Memory B cell (primary cell): ENCODE measurements at regions not wholly inside any gene's neighbourhood (a gene's known extent, or its start where the extent isn't known, plus 50 kb on each side); places are given as distances from the start of the nearest gene placed in this dataset.

ENCODE experiments used
- ATAC-seq: fragments of 150-1000 bp; cut with Tn5 transposase; 2 replicates; pipeline ENCODE4 v1.10.0; 2021; ENCODE audit warnings: low read depth, mild to moderate bottlenecking, moderate library complexity
- DNase-seq, 2 donors: peaks; one replicate each; pipeline ENCODE4 v3.0.0; 2022; ENCODE audit warnings: low spot score in 2 of 2
- H3K27ac Mint-ChIP-seq: one replicate; pipeline ENCODE4 v1.8.0; 2022; ENCODE audit warnings: mild to moderate bottlenecking, moderate library complexity, mixed read lengths
- H3K27me3 Mint-ChIP-seq: one replicate; pipeline ENCODE4 v1.8.0; 2022; ENCODE audit warnings: mixed read lengths
- H3K36me3 Mint-ChIP-seq: one replicate; pipeline ENCODE4 v1.8.0; 2022; ENCODE audit warnings: mild to moderate bottlenecking, mixed read lengths
- H3K4me1 Mint-ChIP-seq: one replicate; pipeline ENCODE4 v1.8.0; 2022; ENCODE audit warnings: mixed read lengths
- H3K4me3 Mint-ChIP-seq: one replicate; pipeline ENCODE4 v1.8.0; 2022; ENCODE audit warnings: mild to moderate bottlenecking, moderate library complexity, mixed read lengths
- H3K9me3 Mint-ChIP-seq: one replicate; pipeline ENCODE4 v1.8.0; 2022; ENCODE audit warnings: mixed read lengths

GRCh38 chr18:76566987-76567386, 71.9 kb upstream of the ZNF516 start:
- H3K36me3 Mint-ChIP-seq: no peaks in the 10 kb centered on the region
- H3K27me3 Mint-ChIP-seq: peaks cover 9% of the 10 kb centered on the region
- DNase-seq (no peak), ATAC-seq (no peak)
- no peak overlapping the region for H3K27ac Mint-ChIP-seq
- no peaks in the 10 kb centered on the region for H3K9me3 Mint-ChIP-seq
- H3K4me3 Mint-ChIP-seq: no peak overlapping the region
- H3K4me1 Mint-ChIP-seq: peaks cover 2% of the 10 kb centered on the region

- ATAC-seq: no peak
- no peak overlapping the region for H3K27ac Mint-ChIP-seq
- peaks cover 13% of the 10 kb centered on the region for H3K27me3 Mint-ChIP-seq
- H3K4me3 Mint-ChIP-seq: no peak overlapping the region
- no peaks in the 10 kb centered on the region for H3K36me3 Mint-ChIP-seq
- peaks cover 2% of the 10 kb centered on the region for H3K4me1 Mint-ChIP-seq
- no peak for DNase-seq
- no peaks in the 10 kb centered on the region for H3K9me3 Mint-ChIP-seq
These were observed 70.5 kb upstream of the ZNF516 start for GRCh38 chr18:76565238-76566173.

GRCh38 chr18:76564655-76565237, 69.7 kb upstream of the ZNF516 start:
- H3K4me1 Mint-ChIP-seq: peaks cover 2% of the 10 kb centered on the region
- ATAC-seq (no peak), DNase-seq (no peak)
- H3K4me3 Mint-ChIP-seq: no peak overlapping the region
- no peak overlapping the region for H3K27ac Mint-ChIP-seq
- H3K27me3 Mint-ChIP-seq: peaks cover 15% of the 10 kb centered on the region
- no peaks in the 10 kb centered on the region for H3K36me3 Mint-ChIP-seq
- H3K9me3 Mint-ChIP-seq: no peaks in the 10 kb centered on the region

- ATAC-seq: no peak
- DNase-seq: no peak
- H3K27ac Mint-ChIP-seq: no peak overlapping the region
- H3K27me3 Mint-ChIP-seq: peaks cover 17% of the 10 kb centered on the region
- peaks cover 2% of the 10 kb centered on the region for H3K4me1 Mint-ChIP-seq
- no peaks in the 10 kb centered on the region for H3K9me3 Mint-ChIP-seq
- H3K4me3 Mint-ChIP-seq: no peak overlapping the region
- no peaks in the 10 kb centered on the region for H3K36me3 Mint-ChIP-seq
These were observed 69.1 kb upstream of the ZNF516 start for GRCh38 chr18:76564117-76564516.

- H3K4me3 Mint-ChIP-seq: no peak overlapping the region
- peaks cover 15% of the 10 kb centered on the region for H3K27me3 Mint-ChIP-seq
- H3K36me3 Mint-ChIP-seq: no peaks in the 10 kb centered on the region
- peaks cover 2% of the 10 kb centered on the region for H3K4me1 Mint-ChIP-seq
- no peak for ATAC-seq
- no peak for DNase-seq
- H3K27ac Mint-ChIP-seq: no peak overlapping the region
- no peaks in the 10 kb centered on the region for H3K9me3 Mint-ChIP-seq
These were observed 67.5 kb upstream of the ZNF516 start for GRCh38 chr18:76562286-76563122.

- no peak for ATAC-seq
These were observed 64.0 kb upstream of the ZNF516 start for GRCh38 chr18:76558881-76559667.

GRCh38 chr18:76557026-76557575, 62.1 kb upstream of the ZNF516 start:
- no peak overlapping the region for H3K4me3 Mint-ChIP-seq

More at GRCh38 chr18:76558881-76559667, 64.0 kb upstream of the ZNF516 start:
- H3K4me1 Mint-ChIP-seq: no peaks in the 10 kb centered on the region
- H3K36me3 Mint-ChIP-seq: no peaks in the 10 kb centered on the region
- peaks cover 2% of the 10 kb centered on the region for H3K9me3 Mint-ChIP-seq
- no peak for DNase-seq
- peaks cover 8% of the 10 kb centered on the region for H3K27me3 Mint-ChIP-seq
- no peak overlapping the region for H3K4me3 Mint-ChIP-seq
- H3K27ac Mint-ChIP-seq: no peak overlapping the region

GRCh38 chr18:76554547-76555222, 59.6 kb upstream of the ZNF516 start:
- H3K36me3 Mint-ChIP-seq: no peaks in the 10 kb centered on the region

More at GRCh38 chr18:76557026-76557575, 62.1 kb upstream of the ZNF516 start:
- H3K27me3 Mint-ChIP-seq: peaks cover 8% of the 10 kb centered on the region
- peaks cover 2% of the 10 kb centered on the region for H3K9me3 Mint-ChIP-seq
- DNase-seq: no peak
- no peaks in the 10 kb centered on the region for H3K36me3 Mint-ChIP-seq
- ATAC-seq: no peak
- no peak overlapping the region for H3K27ac Mint-ChIP-seq
- no peaks in the 10 kb centered on the region for H3K4me1 Mint-ChIP-seq

GRCh38 chr18:76553715-76554546, 58.9 kb upstream of the ZNF516 start:
- Mint-ChIP-seq H3K4me3 (no peak overlapping the region), H3K4me1 (no peaks in the 10 kb centered on the region), H3K36me3 (no peaks in the 10 kb centered on the region), H3K27me3 (peaks cover 5% of the 10 kb centered on the region), H3K9me3 (peaks cover 5% of the 10 kb centered on the region), H3K27ac (no peak overlapping the region)
- ATAC-seq (no peak), DNase-seq (no peak)

More at GRCh38 chr18:76554547-76555222, 59.6 kb upstream of the ZNF516 start:
- no peak overlapping the region for H3K27ac Mint-ChIP-seq
- no peak for ATAC-seq
- peaks cover 2% of the 10 kb centered on the region for H3K9me3 Mint-ChIP-seq
- DNase-seq: no peak
- peaks cover 4% of the 10 kb centered on the region for H3K27me3 Mint-ChIP-seq
- no peaks in the 10 kb centered on the region for H3K4me1 Mint-ChIP-seq
- H3K4me3 Mint-ChIP-seq: no peak overlapping the region

GRCh38 chr18:76548541-76548940, 53.5 kb upstream of the ZNF516 start:
- no peak overlapping the region for H3K27ac Mint-ChIP-seq
- DNase-seq: no peak
- no peak for ATAC-seq

GRCh38 chr18:76547296-76547695, 52.3 kb upstream of the ZNF516 start:
- H3K36me3 Mint-ChIP-seq: no peaks in the 10 kb centered on the region
- no peak for DNase-seq
- no peak overlapping the region for H3K27ac Mint-ChIP-seq
- no peaks in the 10 kb centered on the region for H3K4me1 Mint-ChIP-seq
- H3K4me3 Mint-ChIP-seq: no peak overlapping the region
- no peak for ATAC-seq
- H3K9me3 Mint-ChIP-seq: peaks cover 3% of the 10 kb centered on the region
- H3K27me3 Mint-ChIP-seq: peaks cover 5% of the 10 kb centered on the region

More at GRCh38 chr18:76548541-76548940, 53.5 kb upstream of the ZNF516 start:
- Mint-ChIP-seq H3K4me1 (no peaks in the 10 kb centered on the region), H3K4me3 (no peak overlapping the region), H3K27me3 (peaks cover 5% of the 10 kb centered on the region), H3K36me3 (no peaks in the 10 kb centered on the region), H3K9me3 (peaks cover 3% of the 10 kb centered on the region)

- ATAC-seq: no peak
- H3K4me3 Mint-ChIP-seq: no peak overlapping the region
- no peak for DNase-seq
- H3K9me3 Mint-ChIP-seq: peaks cover 3% of the 10 kb centered on the region
- H3K4me1 Mint-ChIP-seq: no peaks in the 10 kb centered on the region
- H3K27ac Mint-ChIP-seq: no peak overlapping the region
- H3K27me3 Mint-ChIP-seq: peaks cover 5% of the 10 kb centered on the region
- no peaks in the 10 kb centered on the region for H3K36me3 Mint-ChIP-seq
These were observed 51.4 kb upstream of the ZNF516 start for GRCh38 chr18:76546436-76546835.
